ENCODE measurements at regions not wholly inside any gene's neighbourhood (a gene's known extent, or its start where the extent isn't known, plus 50 kb on each side); places are given as distances from the start of the nearest gene placed in this dataset.

DNA sequence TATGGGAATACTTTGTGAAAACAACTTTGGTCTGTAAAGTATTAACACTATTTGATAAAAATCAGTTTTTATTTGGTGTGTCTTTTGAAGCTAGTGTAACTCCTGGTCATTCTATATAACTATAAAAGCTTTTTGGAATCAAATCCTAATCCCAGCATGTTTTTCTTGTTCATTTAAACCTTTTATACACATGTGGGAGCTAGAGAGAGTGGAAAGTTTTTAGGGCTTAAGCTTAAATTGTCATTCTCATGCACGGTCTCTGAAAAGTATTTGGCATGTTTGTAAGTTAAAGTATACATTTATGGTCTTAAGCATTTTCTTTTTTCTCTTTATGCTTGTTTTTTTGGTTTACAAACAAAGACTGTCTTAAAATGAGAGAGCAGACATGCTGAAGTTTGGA is 83.4 kb upstream of the RARB start:
- BruUV-seq (replicated peaks) = no TSS peak
- DNase-seq = no peak
- H3K9me2 ChIP-seq (ENCODE audit: insufficient read depth) = no peaks in the 10 kb centered on the region
- H3K36me3 ChIP-seq (ENCODE audit: low read depth) = no peaks in the 10 kb centered on the region
- H3F3A ChIP-seq (ENCODE audit: insufficient read depth, low read depth) = no peaks in the 10 kb centered on the region
- no peaks in the 10 kb centered on the region for H4K20me1 ChIP-seq (ENCODE audit: insufficient read depth)
- intact Hi-C loops (cut with micrococcal nuclease; ENCODE audit: unreplicated experiment) = no loop called here
- no peak overlapping the region for H3K4me3 ChIP-seq
- H3K27ac ChIP-seq = no peak overlapping the region
- ChIA-PET POLR2A (ENCODE audit: unreplicated experiment) (no interaction called here), CTCF (no interaction called here)
- H3K27me3 ChIP-seq (ENCODE audit: insufficient read depth, low read depth) = no peaks in the 10 kb centered on the region
- TF ChIP-seq, protein P1, sequence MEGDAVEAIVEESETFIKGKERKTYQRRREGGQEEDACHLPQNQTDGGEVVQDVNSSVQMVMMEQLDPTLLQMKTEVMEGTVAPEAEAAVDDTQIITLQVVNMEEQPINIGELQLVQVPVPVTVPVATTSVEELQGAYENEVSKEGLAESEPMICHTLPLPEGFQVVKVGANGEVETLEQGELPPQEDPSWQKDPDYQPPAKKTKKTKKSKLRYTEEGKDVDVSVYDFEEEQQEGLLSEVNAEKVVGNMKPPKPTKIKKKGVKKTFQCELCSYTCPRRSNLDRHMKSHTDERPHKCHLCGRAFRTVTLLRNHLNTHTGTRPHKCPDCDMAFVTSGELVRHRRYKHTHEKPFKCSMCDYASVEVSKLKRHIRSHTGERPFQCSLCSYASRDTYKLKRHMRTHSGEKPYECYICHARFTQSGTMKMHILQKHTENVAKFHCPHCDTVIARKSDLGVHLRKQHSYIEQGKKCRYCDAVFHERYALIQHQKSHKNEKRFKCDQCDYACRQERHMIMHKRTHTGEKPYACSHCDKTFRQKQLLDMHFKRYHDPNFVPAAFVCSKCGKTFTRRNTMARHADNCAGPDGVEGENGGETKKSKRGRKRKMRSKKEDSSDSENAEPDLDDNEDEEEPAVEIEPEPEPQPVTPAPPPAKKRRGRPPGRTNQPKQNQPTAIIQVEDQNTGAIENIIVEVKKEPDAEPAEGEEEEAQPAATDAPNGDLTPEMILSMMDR (conservative IDR thresholded peaks at IDR 0.05) = no peak
- no peak for TF ChIP-seq EZH2 (IDR thresholded peaks at IDR 0.05; ENCODE audit: low read depth)
- no peaks in the 10 kb centered on the region for H3K9me3 ChIP-seq (ENCODE audit: insufficient read depth, low read depth)
- H2AFZ ChIP-seq = no peak overlapping the region
- no peaks in the 10 kb centered on the region for H3K79me2 ChIP-seq (ENCODE audit: low read depth)
- H3K4me2 ChIP-seq = no peak overlapping the region
- H3K4me1 ChIP-seq (replicated peaks; ENCODE audit: insufficient read depth) = no peaks in the 10 kb centered on the region

DNA sequence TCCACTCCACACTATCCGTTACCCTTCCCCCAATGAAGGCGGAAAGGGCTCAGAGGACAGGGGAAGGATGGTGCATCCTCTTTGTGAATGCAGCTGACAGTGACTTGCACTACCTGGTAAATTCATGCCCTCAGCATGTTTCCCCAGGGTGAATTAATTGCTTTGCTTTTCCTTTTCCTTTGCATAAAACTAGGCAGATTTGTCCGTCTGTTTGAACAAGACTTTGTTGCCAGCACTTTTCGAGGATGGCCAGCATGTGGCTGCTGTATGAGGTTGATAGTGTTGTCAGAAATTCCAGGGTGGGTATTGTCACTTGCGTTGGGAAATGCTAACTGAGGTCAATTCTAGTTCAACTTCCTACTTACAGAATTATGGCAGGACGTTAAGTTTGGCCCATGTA is 79.0 kb upstream of the RARB start:
- Histone ChIP-seq H3K4me1 (replicated peaks; ENCODE audit: insufficient read depth) (no peaks in the 10 kb centered on the region), H3K27ac (no peak overlapping the region), H3K4me3 (no peak overlapping the region), H3K27me3 (ENCODE audit: insufficient read depth, low read depth) (no peaks in the 10 kb centered on the region), H3K79me2 (ENCODE audit: low read depth) (no peaks in the 10 kb centered on the region), H4K20me1 (ENCODE audit: insufficient read depth) (no peaks in the 10 kb centered on the region), H3K9me2 (ENCODE audit: insufficient read depth) (no peaks in the 10 kb centered on the region), H3K36me3 (ENCODE audit: low read depth) (no peaks in the 10 kb centered on the region), H2AFZ (no peak overlapping the region), H3F3A (ENCODE audit: insufficient read depth, low read depth) (no peaks in the 10 kb centered on the region), H3K9me3 (ENCODE audit: insufficient read depth, low read depth) (no peaks in the 10 kb centered on the region; the same call in 1 of the 2 replicates), H3K4me2 (no peak overlapping the region)
- CTCF ChIA-PET = no interaction called here
- POLR2A ChIA-PET (ENCODE audit: unreplicated experiment) = no interaction called here
- TF ChIP-seq EZH2 (IDR thresholded peaks at IDR 0.05; ENCODE audit: low read depth) = no peak
- TF ChIP-seq, protein P1 (conservative IDR thresholded peaks at IDR 0.05) = no peak
- intact Hi-C loops (cut with micrococcal nuclease; ENCODE audit: unreplicated experiment) = no loop called here
- no peak for DNase-seq
- BruUV-seq (replicated peaks) = no TSS peak

DNA sequence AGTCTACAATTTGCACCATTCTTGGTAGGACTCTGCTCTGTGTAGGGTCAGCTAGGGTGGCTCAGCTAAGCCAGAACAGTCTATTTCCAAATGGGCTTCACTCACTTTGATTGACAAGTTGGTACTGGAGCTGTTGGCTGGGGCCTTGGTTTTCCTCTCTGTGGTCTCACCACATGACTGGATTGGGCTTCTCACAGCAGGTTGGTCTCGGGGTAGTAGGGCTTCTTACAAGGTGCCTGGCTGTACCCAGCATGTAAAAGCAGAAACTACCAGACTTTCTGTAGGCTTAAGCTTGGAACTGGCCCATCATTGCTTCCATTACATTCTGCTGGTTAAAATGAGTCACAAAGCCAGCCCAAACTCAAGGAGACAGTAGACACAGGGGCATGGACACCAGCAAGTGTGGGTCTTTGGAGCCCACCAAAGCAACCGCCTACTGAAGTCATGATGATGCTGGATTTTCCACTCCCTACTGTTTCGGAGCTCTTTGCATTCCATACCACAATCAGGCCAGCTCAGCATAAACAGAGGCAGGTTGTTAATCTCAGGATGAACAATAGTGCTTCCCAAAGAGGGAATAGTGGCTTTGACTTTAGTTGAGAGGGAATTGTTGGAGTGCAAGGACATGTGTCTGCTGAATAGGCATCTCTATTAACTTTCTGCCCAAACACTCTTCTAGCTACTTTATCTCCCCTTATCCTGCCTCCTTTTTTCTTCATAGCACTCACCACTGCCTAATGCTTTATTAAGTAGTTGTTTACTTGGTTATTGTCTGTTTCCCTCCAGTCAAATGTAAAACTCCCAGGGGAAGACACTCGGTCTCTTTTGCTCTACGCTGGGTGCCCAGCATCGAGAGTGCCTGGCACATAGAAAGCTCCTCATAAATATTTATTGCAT is 78.0 kb upstream of the RARB start:
- H3K27me3 ChIP-seq (ENCODE audit: insufficient read depth, low read depth) = no peaks in the 10 kb centered on the region
- no peak for TF ChIP-seq EZH2 (IDR thresholded peaks at IDR 0.05; ENCODE audit: low read depth)
- TF ChIP-seq, protein P1 (conservative IDR thresholded peaks at IDR 0.05) = no peak
- no peak overlapping the region for H3K27ac ChIP-seq
- no peak for DNase-seq
- H2AFZ ChIP-seq = no peak overlapping the region
- CTCF ChIA-PET = no interaction called here
- H3F3A ChIP-seq (ENCODE audit: insufficient read depth, low read depth) = no peaks in the 10 kb centered on the region
- H3K9me3 ChIP-seq (ENCODE audit: insufficient read depth, low read depth) = no peaks in the 10 kb centered on the region; the same call in 1 of the 2 replicates
- H4K20me1 ChIP-seq (ENCODE audit: insufficient read depth) = no peaks in the 10 kb centered on the region
- POLR2A ChIA-PET (ENCODE audit: unreplicated experiment) = no interaction called here
- no peak overlapping the region for H3K4me3 ChIP-seq
- no peak overlapping the region for H3K4me2 ChIP-seq
- intact Hi-C loops (cut with micrococcal nuclease; ENCODE audit: unreplicated experiment) = no loop called here
- no peaks in the 10 kb centered on the region for H3K4me1 ChIP-seq (replicated peaks; ENCODE audit: insufficient read depth)
- no peaks in the 10 kb centered on the region for H3K36me3 ChIP-seq (ENCODE audit: low read depth)
- no peaks in the 10 kb centered on the region for H3K79me2 ChIP-seq (ENCODE audit: low read depth)
- no peaks in the 10 kb centered on the region for H3K9me2 ChIP-seq (ENCODE audit: insufficient read depth)
- no TSS peak for BruUV-seq (replicated peaks)

All from PC-9 (cell line).